ENCODE measurements at regions not wholly inside any gene's neighbourhood (a gene's known extent, or its start where the extent isn't known, plus 50 kb on each side); places are given as distances from the start of the nearest gene placed in this dataset.

- Histone ChIP-seq H3K9me3 (ENCODE audit: control insufficient read depth, insufficient read depth, low read depth, low read length) (no peaks in the 10 kb centered on the region), H3K27ac (ENCODE audit: low read length) (no peak overlapping the region), H3K27me3 (ENCODE audit: control insufficient read depth, insufficient read depth, low read length) (no peaks in the 10 kb centered on the region), H3K4me3 (ENCODE audit: low read depth in 2 of 2, low read length in 2 of 2) (no peak overlapping the region), H3K36me3 (ENCODE audit: control insufficient read depth, insufficient read depth, low read length) (no peaks in the 10 kb centered on the region), H3K4me1 (ENCODE audit: control insufficient read depth, insufficient read depth, low read length) (no peaks in the 10 kb centered on the region)
- POLR2A ChIA-PET = no interaction called here
- CTCF ChIA-PET = no interaction called here
- DNase-seq (ENCODE audit: low read depth, low spot score) (no peak), ATAC-seq (no peak)
- no TSS peak for BruUV-seq (replicated peaks)
- TF ChIP-seq, protein P1, sequence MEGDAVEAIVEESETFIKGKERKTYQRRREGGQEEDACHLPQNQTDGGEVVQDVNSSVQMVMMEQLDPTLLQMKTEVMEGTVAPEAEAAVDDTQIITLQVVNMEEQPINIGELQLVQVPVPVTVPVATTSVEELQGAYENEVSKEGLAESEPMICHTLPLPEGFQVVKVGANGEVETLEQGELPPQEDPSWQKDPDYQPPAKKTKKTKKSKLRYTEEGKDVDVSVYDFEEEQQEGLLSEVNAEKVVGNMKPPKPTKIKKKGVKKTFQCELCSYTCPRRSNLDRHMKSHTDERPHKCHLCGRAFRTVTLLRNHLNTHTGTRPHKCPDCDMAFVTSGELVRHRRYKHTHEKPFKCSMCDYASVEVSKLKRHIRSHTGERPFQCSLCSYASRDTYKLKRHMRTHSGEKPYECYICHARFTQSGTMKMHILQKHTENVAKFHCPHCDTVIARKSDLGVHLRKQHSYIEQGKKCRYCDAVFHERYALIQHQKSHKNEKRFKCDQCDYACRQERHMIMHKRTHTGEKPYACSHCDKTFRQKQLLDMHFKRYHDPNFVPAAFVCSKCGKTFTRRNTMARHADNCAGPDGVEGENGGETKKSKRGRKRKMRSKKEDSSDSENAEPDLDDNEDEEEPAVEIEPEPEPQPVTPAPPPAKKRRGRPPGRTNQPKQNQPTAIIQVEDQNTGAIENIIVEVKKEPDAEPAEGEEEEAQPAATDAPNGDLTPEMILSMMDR (IDR thresholded peaks at IDR 0.05) = no peak
- TF ChIP-seq, protein P2, sequence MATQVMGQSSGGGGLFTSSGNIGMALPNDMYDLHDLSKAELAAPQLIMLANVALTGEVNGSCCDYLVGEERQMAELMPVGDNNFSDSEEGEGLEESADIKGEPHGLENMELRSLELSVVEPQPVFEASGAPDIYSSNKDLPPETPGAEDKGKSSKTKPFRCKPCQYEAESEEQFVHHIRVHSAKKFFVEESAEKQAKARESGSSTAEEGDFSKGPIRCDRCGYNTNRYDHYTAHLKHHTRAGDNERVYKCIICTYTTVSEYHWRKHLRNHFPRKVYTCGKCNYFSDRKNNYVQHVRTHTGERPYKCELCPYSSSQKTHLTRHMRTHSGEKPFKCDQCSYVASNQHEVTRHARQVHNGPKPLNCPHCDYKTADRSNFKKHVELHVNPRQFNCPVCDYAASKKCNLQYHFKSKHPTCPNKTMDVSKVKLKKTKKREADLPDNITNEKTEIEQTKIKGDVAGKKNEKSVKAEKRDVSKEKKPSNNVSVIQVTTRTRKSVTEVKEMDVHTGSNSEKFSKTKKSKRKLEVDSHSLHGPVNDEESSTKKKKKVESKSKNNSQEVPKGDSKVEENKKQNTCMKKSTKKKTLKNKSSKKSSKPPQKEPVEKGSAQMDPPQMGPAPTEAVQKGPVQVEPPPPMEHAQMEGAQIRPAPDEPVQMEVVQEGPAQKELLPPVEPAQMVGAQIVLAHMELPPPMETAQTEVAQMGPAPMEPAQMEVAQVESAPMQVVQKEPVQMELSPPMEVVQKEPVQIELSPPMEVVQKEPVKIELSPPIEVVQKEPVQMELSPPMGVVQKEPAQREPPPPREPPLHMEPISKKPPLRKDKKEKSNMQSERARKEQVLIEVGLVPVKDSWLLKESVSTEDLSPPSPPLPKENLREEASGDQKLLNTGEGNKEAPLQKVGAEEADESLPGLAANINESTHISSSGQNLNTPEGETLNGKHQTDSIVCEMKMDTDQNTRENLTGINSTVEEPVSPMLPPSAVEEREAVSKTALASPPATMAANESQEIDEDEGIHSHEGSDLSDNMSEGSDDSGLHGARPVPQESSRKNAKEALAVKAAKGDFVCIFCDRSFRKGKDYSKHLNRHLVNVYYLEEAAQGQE (IDR thresholded peaks at IDR 0.05; ENCODE audit: insufficient read depth in 1 of 2, low read depth in 2 of 2, low read length in 1 of 2) = no peak
- TF ChIP-seq TCF7L2 (IDR thresholded peaks at IDR 0.05; ENCODE audit: low read depth, low read length) = no peak
- no peak for TF ChIP-seq SIN3A (IDR thresholded peaks at IDR 0.05; ENCODE audit: borderline replicate concordance, insufficient read depth, low read depth, low read length)
- TF ChIP-seq POLR2AphosphoS5 (IDR thresholded peaks at IDR 0.05; ENCODE audit: low read depth, low read length) = no peak
- in situ Hi-C loops (cut with HindIII; ENCODE audit: low pct_unique_long_range_greater_than_20kb, low sequenced_read_pairs) (no loop called here), intact Hi-C loops (cut with micrococcal nuclease; ENCODE audit: unreplicated experiment) (no loop called here)
Measured at GRCh38 chr16:62709794-62710193, 673.6 kb upstream of the CDH8 start.

DNA sequence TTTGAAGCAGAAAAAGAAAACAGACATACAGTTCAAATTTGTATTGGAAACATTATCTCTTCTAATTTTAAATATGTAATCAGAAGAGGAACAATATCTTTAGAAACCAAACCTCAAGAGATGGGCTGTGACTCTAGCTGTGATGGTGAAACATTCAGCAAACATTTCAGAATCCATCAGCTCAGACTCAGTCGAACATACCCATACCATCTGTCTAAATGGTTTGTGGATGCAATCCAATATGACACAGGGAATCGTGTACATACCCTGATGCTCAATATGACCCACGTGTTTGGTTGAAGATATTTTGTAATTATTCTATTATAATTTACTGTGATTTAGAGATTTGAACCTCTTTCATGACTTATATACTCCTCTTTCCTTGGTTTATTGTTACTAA lies 665.2 kb upstream of the CDH8 start:
- no peak for TF ChIP-seq SIN3A (IDR thresholded peaks at IDR 0.05; ENCODE audit: borderline replicate concordance, insufficient read depth, low read depth, low read length)
- TF ChIP-seq, protein P1 (IDR thresholded peaks at IDR 0.05) = no peak
- no peak for TF ChIP-seq POLR2AphosphoS5 (IDR thresholded peaks at IDR 0.05; ENCODE audit: low read depth, low read length)
- TF ChIP-seq TCF7L2 (IDR thresholded peaks at IDR 0.05; ENCODE audit: low read depth, low read length) = no peak
- TF ChIP-seq, protein P2 (IDR thresholded peaks at IDR 0.05; ENCODE audit: insufficient read depth in 1 of 2, low read depth in 2 of 2, low read length in 1 of 2) = no peak
- BruUV-seq (replicated peaks) = no TSS peak

More for the DNA sequence above, 665.2 kb upstream of the CDH8 start:
- no peak for ATAC-seq
- Histone ChIP-seq H3K27ac (ENCODE audit: low read length) (no peak overlapping the region), H3K36me3 (ENCODE audit: control insufficient read depth, insufficient read depth, low read length) (no peaks in the 10 kb centered on the region), H3K27me3 (ENCODE audit: control insufficient read depth, insufficient read depth, low read length) (no peaks in the 10 kb centered on the region), H3K4me3 (ENCODE audit: low read depth in 2 of 2, low read length in 2 of 2) (no peak overlapping the region), H3K9me3 (ENCODE audit: control insufficient read depth, insufficient read depth, low read depth, low read length) (no peaks in the 10 kb centered on the region), H3K4me1 (ENCODE audit: control insufficient read depth, insufficient read depth, low read length) (no peaks in the 10 kb centered on the region)
- ChIA-PET POLR2A (no interaction called here), CTCF (no interaction called here)
- in situ Hi-C loops (cut with HindIII; ENCODE audit: low pct_unique_long_range_greater_than_20kb, low sequenced_read_pairs) (no loop called here), intact Hi-C loops (cut with micrococcal nuclease; ENCODE audit: unreplicated experiment) (no loop called here)
- DNase-seq (ENCODE audit: low read depth, low spot score) = no peak
